Mesodermal cell (in vitro differentiated cells): ENCODE measurements at regions not wholly inside any gene's neighbourhood (a gene's known extent, or its start where the extent isn't known, plus 50 kb on each side); places are given as distances from the start of the nearest gene placed in this dataset.

Experiments
- H3K27ac ChIP-seq: 2 replicates; pipeline ENCODE4 v1.7.0; 2013; ENCODE audit warnings: mild to moderate bottlenecking, low read depth, low read length, moderate library complexity; ENCODE audit not compliant: severe bottlenecking
- H3K36me3 ChIP-seq: 2 replicates; pipeline ENCODE4 v1.7.1; 2013; ENCODE audit warnings: mild to moderate bottlenecking, low read length, moderate library complexity; ENCODE audit not compliant: control insufficient read depth, insufficient read depth
- H3K4me1 ChIP-seq: one replicate; pipeline ENCODE4 v1.7.1; 2013; ENCODE audit warnings: mild to moderate bottlenecking, low read length; ENCODE audit not compliant: insufficient read depth, control insufficient read depth, poor library complexity, severe bottlenecking
- H3K4me3 ChIP-seq: 2 replicates; pipeline ENCODE4 v1.7.0; 2013; ENCODE audit warnings: low read length, control low read depth, mild to moderate bottlenecking; ENCODE audit not compliant: insufficient read depth, poor library complexity, severe bottlenecking; ENCODE audit errors: extremely low read depth
- H3K9me3 ChIP-seq: 2 replicates; pipeline ENCODE4 v1.7.1; 2013; ENCODE audit warnings: mild to moderate bottlenecking, low read length, moderate library complexity; ENCODE audit not compliant: control insufficient read depth
- WGBS, 2 experiments: methylation state at CpG; one replicate each; pipeline ENCODE4 v1.1.5; 2013; ENCODE audit warnings: missing lambda C conversion rate in 2 of 2; ENCODE audit not compliant: insufficient coverage in 2 of 2; 5-methylcytosine and 5-hydroxymethylcytosine counted together

DNA sequence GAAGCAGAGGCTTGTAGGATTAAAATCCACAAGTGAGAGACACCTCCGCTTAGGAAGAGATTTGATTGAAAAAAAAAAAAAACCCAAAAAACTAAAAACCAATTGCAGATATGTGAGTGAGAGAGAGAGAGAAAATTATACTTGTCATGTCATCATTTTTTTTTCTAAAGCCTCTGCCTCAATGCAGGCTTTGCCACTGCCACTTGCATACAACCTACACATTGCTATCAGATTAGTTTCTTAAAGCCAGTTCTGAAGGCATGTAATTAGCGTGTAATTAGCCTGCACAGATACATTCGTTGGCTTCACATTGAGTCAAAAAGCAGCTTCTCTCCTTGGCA, 86.1 kb upstream of the MTPN start:
- peaks cover 2% of the 10 kb centered on the region for H3K9me3 ChIP-seq
- no peaks in the 10 kb centered on the region for H3K36me3 ChIP-seq
- 93 to 100% methylated on average over 2 of the region's 3 CpGs for WGBS, 2 experiments
- no peak overlapping the region for H3K4me3 ChIP-seq
- H3K4me1 ChIP-seq: no peaks in the 10 kb centered on the region
- peak overlapping the region; percentile 46 for H3K27ac ChIP-seq

DNA sequence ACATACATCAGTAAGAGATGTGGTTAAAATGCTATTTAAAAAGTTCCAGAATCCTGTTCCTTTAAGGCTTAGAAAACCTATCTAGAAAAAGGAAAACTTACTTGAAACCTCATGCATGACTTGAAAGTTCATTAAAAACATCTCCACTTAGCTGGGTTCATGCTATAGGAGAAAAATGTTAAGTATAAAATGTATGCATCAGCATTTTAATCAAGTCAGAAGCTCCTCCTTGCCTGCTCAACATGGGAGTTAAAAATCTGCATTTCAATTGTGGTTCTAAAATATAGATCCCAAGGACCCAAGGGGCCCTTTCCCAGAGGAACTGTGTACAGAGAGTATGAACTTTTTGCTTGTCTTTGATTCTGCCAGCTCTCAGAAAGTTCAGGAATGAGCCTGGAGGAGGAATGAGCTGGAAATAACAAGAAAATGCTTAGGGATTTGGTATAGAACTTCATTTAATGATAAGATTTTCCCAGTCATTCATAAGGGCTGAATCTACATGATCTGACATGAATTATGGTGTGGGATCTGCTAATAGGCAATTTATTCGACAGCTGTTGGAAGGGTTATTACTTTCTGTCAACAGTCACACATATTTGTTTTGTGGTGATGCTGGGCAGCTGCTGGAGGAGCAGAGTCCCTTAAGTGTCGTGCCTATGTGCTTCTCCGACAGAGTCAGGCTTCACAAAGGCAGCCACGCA, 85.6 kb upstream of the MTPN start:
- no peaks in the 10 kb centered on the region for H3K9me3 ChIP-seq
- H3K4me1 ChIP-seq: no peaks in the 10 kb centered on the region
- no peak overlapping the region for H3K4me3 ChIP-seq
- H3K27ac ChIP-seq: peak overlapping the region; percentile 46
- no CpG with 5 or more reads among the region's 4 CpGs for WGBS, 2 experiments
- no peaks in the 10 kb centered on the region for H3K36me3 ChIP-seq

DNA sequence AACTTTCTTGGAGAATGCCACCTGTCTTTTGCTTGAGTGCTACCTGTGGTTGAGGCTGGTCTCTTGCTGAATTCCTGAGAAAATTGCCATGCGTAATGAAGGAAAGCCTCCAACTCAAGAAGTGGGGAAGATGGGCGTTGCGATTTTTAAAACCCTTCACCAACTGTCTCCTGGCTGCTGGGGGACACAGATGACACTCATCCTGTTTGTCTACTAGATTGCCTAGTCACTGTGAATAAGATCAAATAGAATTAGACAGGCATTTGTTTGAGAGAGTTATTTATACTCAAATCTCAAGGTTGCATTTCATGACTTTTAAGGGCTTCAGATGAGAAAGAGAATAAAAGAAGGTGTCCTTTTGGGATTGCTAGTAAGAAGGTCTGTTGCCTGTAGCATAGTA, 84.3 kb upstream of the MTPN start:
- Histone ChIP-seq H3K4me1 (no peaks in the 10 kb centered on the region), H3K9me3 (no peaks in the 10 kb centered on the region), H3K4me3 (no peak overlapping the region), H3K27ac (no peak overlapping the region), H3K36me3 (no peaks in the 10 kb centered on the region)
- 95% methylated on average over 3 of the region's 3 CpGs; no CpG with 5 or more reads in 1 of the 2 experiments for WGBS, 2 experiments

DNA sequence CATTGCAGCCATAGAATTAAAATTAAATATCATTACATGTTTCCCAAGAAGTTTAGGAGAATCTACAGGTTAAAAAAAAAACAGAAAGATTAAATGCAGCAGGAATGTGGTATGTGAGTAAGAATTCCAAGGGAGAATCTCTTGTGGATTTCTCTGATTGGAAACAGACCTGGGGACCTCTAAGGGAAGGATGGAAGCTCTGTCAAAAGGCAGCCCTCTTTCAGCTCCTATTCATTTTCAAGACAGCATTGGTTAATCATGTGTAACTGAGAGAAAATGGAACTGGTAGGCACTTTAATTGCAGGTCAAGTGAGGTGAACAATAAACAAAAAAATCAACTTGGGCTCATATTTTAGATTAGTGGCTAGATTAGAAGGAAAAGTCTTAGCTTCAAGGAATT, 81.4 kb upstream of the MTPN start:
- H3K4me3 ChIP-seq: no peak overlapping the region
- no peaks in the 10 kb centered on the region for H3K9me3 ChIP-seq
- H3K27ac ChIP-seq: no peak overlapping the region
- no peaks in the 10 kb centered on the region for H3K36me3 ChIP-seq
- no peaks in the 10 kb centered on the region for H3K4me1 ChIP-seq

DNA sequence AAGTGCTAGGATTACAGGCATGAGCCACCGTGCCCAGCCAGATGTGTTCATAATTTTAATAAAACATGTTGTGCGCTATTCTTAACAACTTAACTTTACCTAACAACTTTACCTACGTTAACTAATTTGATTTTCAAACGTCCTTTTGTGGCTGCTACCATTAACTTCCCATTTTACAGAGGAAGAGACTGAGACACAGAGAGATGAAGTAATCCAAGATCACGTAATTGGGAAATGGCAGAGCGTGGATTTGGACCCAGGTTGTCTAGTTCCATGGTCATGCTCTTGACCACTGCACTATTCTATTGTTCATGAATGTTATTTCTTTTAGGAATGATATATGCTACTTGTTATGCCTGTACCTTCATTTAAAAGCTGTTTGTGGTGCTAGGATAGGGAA, 80.3 kb upstream of the MTPN start:
- Histone ChIP-seq H3K27ac (no peak overlapping the region), H3K36me3 (no peaks in the 10 kb centered on the region), H3K4me1 (no peaks in the 10 kb centered on the region), H3K4me3 (no peak overlapping the region), H3K9me3 (no peaks in the 10 kb centered on the region)
- 95 to 100% methylated on average over 1 to 4 of the region's 6 CpGs for WGBS, 2 experiments

DNA sequence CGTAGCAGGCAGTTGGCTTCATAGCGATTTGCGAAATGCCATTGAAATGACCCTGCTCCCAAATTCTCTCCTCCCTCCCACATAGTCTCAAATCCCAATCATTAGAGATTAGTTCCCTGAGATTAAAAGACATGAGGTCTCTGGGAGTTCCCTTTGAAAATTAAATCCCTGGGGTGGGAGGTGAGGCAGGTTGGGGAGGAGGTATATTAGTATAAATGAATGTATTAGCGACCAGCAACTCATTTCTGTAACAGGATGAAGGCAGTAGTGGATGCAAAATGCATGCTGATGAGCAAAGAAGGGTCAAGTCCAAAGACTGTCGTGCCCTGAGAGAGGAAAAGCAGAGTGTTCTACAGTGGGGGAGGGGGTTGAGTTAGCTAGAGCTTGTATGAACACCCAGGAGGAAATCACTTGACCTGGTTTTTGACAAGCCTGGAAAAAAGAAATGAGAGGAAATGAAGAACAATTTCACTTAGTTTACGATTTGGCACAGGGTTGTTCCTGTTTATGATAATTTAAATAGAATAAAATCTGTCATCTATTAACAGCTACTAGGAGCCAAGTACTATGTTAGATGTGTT, 79.6 kb upstream of the MTPN start:
- Histone ChIP-seq H3K4me3 (no peak overlapping the region), H3K4me1 (no peaks in the 10 kb centered on the region)
- 75 to 90% methylated on average over 2 to 5 of the region's 6 CpGs for WGBS, 2 experiments

DNA sequence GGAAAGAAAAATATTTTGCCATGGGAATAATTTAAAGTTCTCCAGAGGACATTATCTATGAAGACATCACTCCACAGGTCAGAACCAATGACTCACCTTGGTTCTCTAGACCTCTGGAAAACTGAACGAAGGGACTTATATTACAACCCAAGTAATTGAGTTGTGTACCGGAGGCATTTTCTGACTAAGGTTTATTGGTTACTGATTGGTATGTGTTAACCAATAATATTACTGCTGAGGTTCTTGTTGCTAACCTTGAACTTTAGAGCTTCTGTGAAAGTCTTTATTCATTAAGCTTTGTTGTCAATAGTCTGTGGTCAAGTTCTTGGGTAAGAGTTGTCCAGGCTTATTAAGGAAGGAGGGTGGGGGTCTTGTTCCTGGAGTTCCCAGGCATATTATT, 78.1 kb upstream of the MTPN start:
- no CpG with 5 or more reads among the region's 2 CpGs for WGBS, 2 experiments
- no peaks in the 10 kb centered on the region for H3K4me1 ChIP-seq
- H3K9me3 ChIP-seq: no peaks in the 10 kb centered on the region
- no peak overlapping the region for H3K4me3 ChIP-seq
- H3K27ac ChIP-seq: no peak overlapping the region
- H3K36me3 ChIP-seq: no peaks in the 10 kb centered on the region

More for the DNA sequence above, 79.6 kb upstream of the MTPN start:
- no peaks in the 10 kb centered on the region for H3K36me3 ChIP-seq
- no peak overlapping the region for H3K27ac ChIP-seq
- H3K9me3 ChIP-seq: no peaks in the 10 kb centered on the region

DNA sequence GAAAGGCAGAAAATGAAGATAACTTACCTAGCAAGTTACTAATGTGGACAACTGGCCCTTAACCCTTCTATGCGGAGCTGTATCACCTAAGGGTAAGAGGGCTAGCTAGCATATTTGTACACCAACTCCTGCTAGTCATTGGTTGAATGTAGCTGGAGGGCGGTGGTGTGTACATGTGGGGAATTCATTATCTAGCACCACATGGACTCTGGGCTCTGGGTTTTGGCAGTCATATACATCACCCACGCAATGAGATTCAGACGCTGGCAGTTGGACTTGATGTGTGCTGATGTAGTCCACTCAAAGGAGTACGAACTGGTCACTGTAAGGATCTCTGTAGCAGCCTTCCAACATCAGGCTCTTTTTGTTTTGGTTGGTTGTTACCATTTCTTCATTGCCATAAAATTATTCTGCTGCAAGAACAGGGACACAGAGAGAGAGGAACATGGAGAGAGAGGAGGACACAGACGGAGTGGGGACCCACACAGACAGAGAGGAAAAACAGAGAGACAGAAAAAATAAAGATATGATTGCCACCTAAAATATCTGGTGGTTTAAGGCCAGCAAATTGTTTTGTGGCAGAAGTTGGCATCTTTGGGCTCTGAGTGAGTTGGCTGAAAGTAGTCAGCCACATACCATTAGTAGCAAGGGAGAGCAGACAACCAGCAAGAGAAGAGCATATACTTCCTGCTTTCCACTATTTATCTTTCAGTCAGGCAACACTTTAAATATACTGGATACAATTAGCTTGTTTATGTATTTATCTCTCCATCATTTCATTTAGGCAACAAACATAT, 76.7 kb upstream of the MTPN start:
- Histone ChIP-seq H3K36me3 (no peaks in the 10 kb centered on the region), H3K9me3 (no peaks in the 10 kb centered on the region), H3K4me1 (no peaks in the 10 kb centered on the region), H3K4me3 (no peak overlapping the region), H3K27ac (no peak overlapping the region)
- WGBS, 2 experiments: 91 to 97% methylated on average over 4 to 5 of the region's 6 CpGs

DNA sequence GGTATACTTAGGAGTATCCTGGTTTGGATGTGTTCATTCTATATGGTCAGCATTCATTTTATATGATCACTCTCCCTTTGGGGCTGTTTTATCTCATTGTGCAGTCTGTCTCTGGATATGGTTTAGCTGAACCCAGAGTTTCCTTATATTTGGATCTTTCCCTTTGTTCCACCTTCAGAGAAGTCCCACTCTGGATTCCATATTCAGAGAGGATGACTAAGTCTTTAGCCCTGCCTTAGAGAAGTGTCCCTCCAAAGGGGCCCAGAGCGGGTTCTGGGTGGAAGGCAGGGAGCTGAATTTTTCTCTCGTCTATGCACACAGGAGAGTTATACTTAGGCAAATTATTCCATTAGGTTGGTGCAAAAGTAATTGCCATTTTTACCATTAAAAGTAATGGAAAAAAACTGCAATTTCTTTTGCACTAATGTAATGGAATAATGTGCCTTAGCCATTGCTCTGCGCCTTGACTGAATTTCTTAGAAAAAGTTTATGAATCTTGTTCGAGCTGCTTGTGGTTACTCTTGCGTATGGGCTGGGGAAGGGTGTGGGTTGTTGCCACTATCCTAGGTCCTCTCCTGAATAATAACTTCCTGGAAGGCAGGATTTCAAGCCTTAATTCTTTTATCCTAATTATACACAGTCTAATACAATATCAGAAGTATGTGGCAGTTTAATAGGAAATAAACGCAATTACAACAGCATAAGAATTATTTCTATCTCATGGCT, 74.2 kb upstream of the MTPN start:
- Histone ChIP-seq H3K36me3 (no peaks in the 10 kb centered on the region), H3K4me3 (no peak overlapping the region), H3K9me3 (peaks cover 5% of the 10 kb centered on the region), H3K4me1 (no peaks in the 10 kb centered on the region), H3K27ac (no peak overlapping the region)
- 79 to 100% methylated on average over 2 to 3 of the region's 6 CpGs for WGBS, 2 experiments

DNA sequence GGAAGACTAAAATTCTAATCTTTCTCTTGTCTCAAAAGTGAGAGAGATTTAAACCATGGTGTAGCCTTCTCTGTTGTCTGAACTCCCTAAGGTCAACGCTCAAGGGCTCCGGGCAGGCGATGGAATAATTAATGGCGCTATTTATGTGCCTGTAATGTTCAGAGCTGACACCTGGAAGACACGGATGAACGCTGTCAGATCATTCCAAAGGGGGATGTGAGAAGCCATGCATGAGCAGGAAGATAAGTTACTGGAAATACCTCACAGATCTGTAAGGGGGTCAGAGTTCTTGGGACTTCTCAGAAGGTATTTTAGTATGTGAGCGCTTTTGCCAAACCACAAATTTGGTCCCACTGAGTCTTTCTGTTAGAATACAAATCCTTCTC, 73.3 kb upstream of the MTPN start:
- peaks cover 5% of the 10 kb centered on the region for H3K9me3 ChIP-seq
- 93 to 94% methylated on average over 6 of the region's 7 CpGs for WGBS, 2 experiments
- no peaks in the 10 kb centered on the region for H3K36me3 ChIP-seq
- no peak overlapping the region for H3K4me3 ChIP-seq
- no peak overlapping the region for H3K27ac ChIP-seq
- H3K4me1 ChIP-seq: no peaks in the 10 kb centered on the region
